HG03521 (cell line): ENCODE measurements at regions not wholly inside any gene's neighbourhood (a gene's known extent, or its start where the extent isn't known, plus 50 kb on each side); places are given as distances from the start of the nearest gene placed in this dataset.

Source experiments
- ATAC-seq: cut with Tn5 transposase; IDR thresholded peaks from one replicate; pipeline ENCODE4 v1.9.1; 2021; ENCODE audit warnings: mild to moderate bottlenecking, moderate library complexity; ENCODE audit not compliant: unreplicated experiment

- ATAC-seq, result no peak
Measured at GRCh38 chr1:244192325-244192724, 141.2 kb downstream of the ZBTB18 start.

DNA sequence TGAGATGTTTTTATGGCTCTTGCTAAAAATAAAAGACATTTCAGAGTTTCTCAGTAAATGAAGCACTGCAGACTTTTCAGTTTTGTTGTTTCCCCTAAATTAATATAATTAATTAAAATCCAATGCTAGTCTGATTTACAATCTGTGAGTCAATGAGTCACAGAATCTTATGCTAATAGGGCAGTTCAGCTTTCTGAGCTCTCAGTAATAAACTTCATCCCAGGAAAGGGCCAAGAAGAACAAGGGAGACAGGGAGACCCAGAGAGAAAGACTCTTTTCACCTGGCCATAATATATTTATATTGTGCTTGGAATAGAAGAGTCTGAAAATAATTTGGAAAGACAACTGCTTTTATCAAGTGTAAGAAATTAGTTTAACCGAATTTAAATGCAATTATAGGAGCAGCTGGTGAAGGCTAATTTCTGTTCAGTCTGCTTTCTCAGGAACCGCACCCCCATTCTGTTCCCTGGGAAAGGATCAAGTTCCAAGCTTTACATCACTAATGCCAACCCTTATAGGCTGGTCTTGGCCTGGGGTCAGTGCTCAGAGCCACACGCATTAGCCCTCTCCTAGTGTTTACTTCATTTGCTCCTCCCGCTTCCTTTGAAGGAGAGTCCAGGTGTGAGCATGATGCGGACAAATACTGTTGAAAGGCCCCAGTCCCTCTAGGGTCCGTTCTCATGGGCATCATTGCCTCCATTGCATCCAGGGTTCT is 145.6 kb downstream of the ZBTB18 start:
- ATAC-seq, result no peak

DNA sequence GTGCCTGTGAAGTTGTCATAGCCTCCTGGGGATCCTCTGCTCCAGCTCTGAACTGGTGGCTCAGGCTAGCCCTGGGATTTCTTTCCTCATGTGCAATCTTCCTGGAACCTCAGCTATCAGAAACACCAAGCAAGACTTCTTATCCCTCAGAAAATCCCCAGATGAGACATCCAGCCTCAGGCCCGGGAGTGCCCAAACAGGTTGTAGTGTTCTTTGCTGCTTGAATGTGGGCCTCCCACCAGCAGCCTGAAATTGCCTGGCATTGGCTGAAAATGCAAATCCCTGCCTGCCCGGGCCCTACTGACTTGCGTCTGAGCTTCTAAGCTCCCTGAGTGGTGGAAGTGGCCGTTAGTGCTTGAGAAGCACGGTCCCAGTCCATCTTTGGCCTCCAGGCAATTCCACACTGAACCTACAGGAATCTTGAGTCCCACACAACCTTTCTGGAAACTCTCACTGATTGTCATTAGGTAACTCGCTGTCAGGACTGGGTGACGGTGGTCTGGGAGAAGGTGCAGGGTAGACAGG is 146.8 kb downstream of the ZBTB18 start:
- ATAC-seq, result no peak

DNA sequence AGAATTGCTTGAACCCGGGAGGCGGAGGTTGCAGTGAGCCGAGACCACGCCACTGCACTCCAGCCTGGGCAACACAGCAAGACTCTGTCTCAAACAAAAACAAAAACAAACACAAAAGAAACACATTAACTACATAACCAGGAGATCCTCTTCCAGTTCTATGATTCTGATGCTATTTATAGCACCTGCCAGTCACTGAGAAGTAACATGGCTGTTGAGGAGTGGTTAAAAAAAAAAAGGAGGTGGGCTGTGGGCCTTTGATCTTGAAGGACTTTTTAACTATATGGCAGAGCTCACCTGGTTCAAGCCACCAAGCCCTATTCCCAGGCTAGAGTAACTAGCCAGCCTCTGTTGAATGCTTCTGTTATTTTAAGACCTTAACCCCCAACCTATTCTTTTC is 148.8 kb downstream of the ZBTB18 start:
- no peak for ATAC-seq

- no peak for ATAC-seq
Measured at GRCh38 chr1:244200596-244200995, 149.5 kb downstream of the ZBTB18 start.

GRCh38 chr1:244201750-244202149 is 150.7 kb downstream of the ZBTB18 start:
- no peak for ATAC-seq

- no peak for ATAC-seq
Measured at GRCh38 chr1:244204004-244204403, 152.9 kb downstream of the ZBTB18 start.

DNA sequence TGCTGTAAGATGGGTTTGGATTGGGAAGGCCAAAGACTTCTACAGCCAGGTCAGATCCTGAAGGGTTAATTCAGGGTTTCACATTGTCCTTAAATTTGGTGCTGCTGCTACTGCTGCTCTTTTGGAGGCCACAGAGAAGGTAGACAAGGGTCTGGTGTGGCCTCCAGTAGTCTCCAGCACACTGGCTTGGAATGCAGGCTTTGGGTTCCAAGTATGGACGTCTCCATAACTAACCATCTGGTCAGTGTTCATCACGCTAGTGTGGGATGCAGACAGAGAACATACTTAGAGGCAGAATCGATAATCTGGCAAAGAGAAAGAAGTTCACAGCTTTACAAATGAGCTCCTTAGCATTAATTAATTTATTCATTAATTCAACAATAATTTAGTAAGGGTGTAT is 154.1 kb downstream of the ZBTB18 start:
- no peak for ATAC-seq

- ATAC-seq, result no peak
Measured at GRCh38 chr1:244205906-244206305, 154.8 kb downstream of the ZBTB18 start.

DNA sequence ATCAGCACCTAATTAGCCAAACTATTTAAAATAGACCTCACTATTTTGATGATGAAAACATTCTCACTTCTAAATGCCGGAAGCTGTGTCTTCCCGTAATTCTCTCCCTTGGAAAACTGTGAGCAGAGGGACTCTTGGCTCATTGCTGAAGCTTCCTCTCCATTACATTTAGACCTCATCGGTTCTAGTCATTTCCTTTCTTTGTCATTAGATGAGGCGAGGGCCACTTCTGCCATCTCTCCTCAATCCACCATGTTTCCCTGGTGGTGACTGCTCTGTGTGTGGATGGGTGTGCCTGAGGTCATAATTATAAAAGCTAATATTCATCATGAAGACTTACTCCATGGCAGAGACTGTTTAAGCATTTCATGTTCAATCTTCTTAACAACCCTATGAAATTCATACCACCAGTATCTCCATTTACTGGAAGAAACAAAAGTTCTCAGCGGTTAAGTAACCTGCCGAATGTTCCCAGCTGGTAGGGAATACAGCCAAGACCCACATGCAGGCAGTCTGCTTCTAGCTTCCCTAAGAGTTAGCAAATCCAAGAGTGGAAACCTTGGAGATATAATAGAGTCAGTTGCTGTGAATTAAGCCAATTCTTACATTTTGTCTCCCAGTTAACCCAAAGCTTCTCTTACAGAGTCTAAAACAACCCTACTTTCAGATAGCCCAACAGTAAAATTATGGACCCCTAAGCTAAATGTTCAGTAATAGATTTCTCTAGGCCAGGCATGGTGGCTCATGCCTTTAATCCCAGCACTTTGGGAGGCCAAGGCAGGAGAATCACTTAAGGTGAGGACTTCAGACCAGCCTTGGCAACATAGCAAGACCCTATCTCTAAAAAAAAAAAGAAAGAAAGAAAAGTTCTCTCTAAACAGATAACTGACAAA is 156.2 kb downstream of the ZBTB18 start:
- ATAC-seq, result no peak

DNA sequence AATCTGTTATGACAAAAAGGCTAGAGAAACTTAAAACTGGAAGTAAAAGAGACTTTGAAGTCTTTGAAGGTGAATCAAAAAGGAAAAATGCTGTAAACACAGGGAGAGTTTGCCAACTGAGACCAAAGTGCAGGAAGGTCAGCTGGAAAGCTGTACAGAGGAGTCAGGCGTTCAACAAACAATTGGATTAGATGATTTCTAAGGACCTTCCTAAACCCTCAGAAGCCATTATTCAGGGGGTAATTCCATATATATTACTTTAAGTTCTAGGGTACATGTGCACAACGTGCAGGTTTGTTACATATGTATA is 156.8 kb downstream of the ZBTB18 start:
- ATAC-seq, result no peak

GRCh38 chr1:244209955-244210354 is 158.9 kb downstream of the ZBTB18 start:
- no peak for ATAC-seq

DNA sequence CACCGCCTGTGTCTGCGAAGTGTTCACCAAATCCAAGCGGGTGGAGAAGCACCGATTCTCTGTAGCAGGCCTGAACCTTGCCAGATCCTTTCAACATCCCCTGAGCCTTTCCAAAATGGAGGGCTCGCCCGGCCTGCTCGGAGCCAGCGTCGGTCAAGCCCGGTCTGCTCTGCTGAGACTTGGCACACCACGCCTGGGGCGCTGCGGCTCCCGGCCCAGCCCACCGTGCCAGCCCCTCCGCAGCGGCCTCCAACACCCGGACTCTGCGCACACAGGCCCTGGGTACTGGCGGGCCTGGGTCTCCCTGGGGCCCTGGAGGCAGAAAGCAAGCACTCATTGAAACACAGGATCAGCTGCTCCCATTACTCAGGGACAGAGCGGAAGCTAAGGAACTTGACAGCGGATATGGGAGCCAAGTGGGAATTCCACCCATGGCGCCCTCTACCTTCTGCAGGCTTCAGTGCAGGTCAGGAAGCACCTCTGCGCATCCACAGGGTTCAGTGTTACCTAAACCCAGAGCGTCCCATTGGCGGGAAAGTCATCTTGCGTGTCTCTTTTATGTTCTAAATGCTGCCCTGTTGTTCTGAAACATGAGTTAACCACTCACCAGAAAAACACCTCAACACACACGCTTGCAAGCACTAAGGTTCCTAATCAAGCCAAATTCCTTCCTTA is 159.9 kb downstream of the ZBTB18 start:
- no peak for ATAC-seq

GRCh38 chr1:244211559-244211944 is 160.5 kb downstream of the ZBTB18 start:
- ATAC-seq, result no peak

- no peak for ATAC-seq
Measured at GRCh38 chr1:244212219-244212618, 161.1 kb downstream of the ZBTB18 start.

DNA sequence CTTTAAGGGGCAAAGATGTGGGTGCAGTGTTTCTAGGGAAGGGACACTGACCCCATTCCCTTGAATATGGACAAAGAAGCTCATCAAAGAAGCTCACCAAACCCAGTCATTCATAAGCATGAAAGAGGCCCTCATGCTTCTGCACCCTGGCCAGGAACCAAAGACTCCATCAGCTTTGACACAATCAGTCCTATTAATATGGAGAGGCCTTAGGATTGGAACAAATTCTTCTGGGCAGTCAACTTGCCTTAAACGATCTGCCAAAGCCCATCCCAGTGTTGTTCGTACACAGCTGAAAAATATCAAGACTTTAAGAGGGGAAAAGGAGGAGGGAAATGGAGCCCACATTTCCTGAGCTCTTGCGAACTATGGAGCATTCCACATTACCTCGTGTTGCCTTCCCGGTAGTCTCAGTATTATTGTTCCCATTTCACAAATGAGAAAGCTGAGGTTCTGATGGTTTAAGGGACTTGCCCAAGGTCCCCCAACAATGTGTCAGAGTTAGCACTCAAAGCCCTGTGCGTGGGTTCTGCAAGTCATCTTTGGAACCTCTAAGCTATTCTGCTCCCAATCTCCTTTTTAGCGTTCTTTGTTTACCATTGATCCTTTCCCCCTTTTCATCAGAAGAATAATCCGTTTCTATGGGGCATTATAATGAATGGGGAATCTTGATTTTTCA is 161.9 kb downstream of the ZBTB18 start:
- no peak for ATAC-seq

GRCh38 chr1:244214009-244214967 is 163.2 kb downstream of the ZBTB18 start:
- no peak for ATAC-seq

DNA sequence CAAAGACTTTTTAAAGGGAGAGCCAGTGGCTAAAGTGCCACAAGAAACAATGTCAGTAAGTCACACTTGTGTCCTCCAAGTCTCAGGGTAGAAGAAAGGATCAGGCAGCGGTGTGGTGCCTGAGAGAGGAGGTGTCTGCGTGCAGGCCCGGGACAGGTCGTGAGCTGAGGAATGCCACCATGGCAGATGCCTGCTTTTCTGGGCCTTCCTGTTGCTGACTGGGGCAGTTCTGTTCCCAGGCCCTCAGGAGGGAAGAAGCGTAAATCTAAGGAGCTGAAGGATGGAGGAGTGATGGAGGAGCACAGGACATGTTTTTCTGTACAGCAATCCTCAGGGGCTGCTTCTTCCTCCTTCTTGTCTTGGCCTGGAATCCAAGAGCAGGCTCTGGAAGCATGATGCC is 165.8 kb downstream of the ZBTB18 start:
- no peak for ATAC-seq

- ATAC-seq, result no peak
Measured at GRCh38 chr1:244217711-244218110, 166.6 kb downstream of the ZBTB18 start.

GRCh38 chr1:244218220-244218619 is 167.1 kb downstream of the ZBTB18 start:
- no peak for ATAC-seq
